Endothelial cell of umbilical vein (primary cell): ENCODE measurements at regions not wholly inside any gene's neighbourhood (a gene's known extent, or its start where the extent isn't known, plus 50 kb on each side); places are given as distances from the start of the nearest gene placed in this dataset.

ENCODE experiments used
- EZH2 ChIP-seq: IDR thresholded peaks from 2 replicates; pipeline ENCODE4 v1.6.1; 2012; ENCODE audit warnings: borderline replicate concordance, low read depth, mild to moderate bottlenecking, moderate library complexity, low read length, inconsistent platforms; ENCODE audit not compliant: severe bottlenecking
- FOS ChIP-seq: IDR thresholded peaks from 2 replicates; pipeline ENCODE4 v1.6.1; 2011; ENCODE audit warnings: mild to moderate bottlenecking, low read length, moderate library complexity, borderline replicate concordance; ENCODE audit not compliant: insufficient read depth
- POLR2A ChIP-seq: IDR thresholded peaks from 2 replicates; pipeline ENCODE4 v1.6.1; 2012; ENCODE audit warnings: low read depth, mild to moderate bottlenecking, control low read depth, low read length
- POLR2AphosphoS5 ChIP-seq: IDR thresholded peaks from 2 replicates; pipeline ENCODE4 v1.6.1; 2012; ENCODE audit warnings: low read depth, mild to moderate bottlenecking, control low read depth, low read length, moderate library complexity; ENCODE audit not compliant: insufficient read depth
- TF ChIP-seq, protein P1 (sequence below), 2 donors: IDR thresholded peaks; 1 replicate in 1 of 2; 2 replicates in 1 of 2; pipeline ENCODE4 v1.5.1; 2011; ENCODE audit warnings: low read length in 2 of 2, mild to moderate bottlenecking in 2 of 2, moderate library complexity in 2 of 2, control low read depth in 1 of 2, inconsistent platforms in 1 of 2, low read depth in 1 of 2; ENCODE audit not compliant: insufficient read depth in 1 of 2; ENCODE audit errors: extremely low read depth in 1 of 2
- TF ChIP-seq, protein P2 (sequence below): IDR thresholded peaks from 2 replicates; pipeline ENCODE4 v1.6.1; 2011; ENCODE audit not compliant: insufficient read depth, insufficient read length

DNA sequence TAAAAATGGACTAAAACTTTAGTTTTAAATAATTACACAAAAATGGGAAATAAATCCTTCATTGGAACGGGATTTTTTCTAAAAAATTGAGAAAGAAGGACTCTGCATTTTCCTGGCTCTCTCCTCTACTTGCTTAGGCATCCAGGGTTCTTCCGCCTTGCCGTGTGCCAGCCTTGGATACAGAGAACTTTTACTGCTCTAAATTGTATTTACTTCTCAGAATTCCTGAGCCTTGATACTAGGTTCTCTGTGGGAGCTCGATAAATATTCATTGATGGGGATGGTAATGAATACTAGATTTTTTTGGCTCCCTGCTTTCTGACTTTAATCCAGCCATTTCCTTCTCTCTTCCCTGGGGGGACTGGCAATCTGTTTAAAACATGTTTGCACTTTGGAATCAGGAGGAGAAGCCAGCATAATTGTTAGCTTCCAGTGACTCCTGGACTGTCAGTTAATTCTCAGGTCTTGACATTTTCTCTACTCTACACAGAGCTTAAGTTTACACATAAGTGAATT, 746.1 kb upstream of the LRRTM1 start:
- TF ChIP-seq, protein P1, sequence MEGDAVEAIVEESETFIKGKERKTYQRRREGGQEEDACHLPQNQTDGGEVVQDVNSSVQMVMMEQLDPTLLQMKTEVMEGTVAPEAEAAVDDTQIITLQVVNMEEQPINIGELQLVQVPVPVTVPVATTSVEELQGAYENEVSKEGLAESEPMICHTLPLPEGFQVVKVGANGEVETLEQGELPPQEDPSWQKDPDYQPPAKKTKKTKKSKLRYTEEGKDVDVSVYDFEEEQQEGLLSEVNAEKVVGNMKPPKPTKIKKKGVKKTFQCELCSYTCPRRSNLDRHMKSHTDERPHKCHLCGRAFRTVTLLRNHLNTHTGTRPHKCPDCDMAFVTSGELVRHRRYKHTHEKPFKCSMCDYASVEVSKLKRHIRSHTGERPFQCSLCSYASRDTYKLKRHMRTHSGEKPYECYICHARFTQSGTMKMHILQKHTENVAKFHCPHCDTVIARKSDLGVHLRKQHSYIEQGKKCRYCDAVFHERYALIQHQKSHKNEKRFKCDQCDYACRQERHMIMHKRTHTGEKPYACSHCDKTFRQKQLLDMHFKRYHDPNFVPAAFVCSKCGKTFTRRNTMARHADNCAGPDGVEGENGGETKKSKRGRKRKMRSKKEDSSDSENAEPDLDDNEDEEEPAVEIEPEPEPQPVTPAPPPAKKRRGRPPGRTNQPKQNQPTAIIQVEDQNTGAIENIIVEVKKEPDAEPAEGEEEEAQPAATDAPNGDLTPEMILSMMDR (IDR thresholded peaks at IDR 0.05; ENCODE audit: extremely low read depth in 1 of 2, insufficient read depth in 1 of 2, low read depth in 1 of 2, low read length in 2 of 2) = no peak
- no peak for TF ChIP-seq POLR2A
- TF ChIP-seq FOS = no peak
- no peak for TF ChIP-seq EZH2
- TF ChIP-seq, protein P2, sequence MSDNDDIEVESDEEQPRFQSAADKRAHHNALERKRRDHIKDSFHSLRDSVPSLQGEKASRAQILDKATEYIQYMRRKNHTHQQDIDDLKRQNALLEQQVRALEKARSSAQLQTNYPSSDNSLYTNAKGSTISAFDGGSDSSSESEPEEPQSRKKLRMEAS = no peak
- no peak for TF ChIP-seq POLR2AphosphoS5
